ENCODE measurements at regions not wholly inside any gene's neighbourhood (a gene's known extent, or its start where the extent isn't known, plus 50 kb on each side); places are given as distances from the start of the nearest gene placed in this dataset.
A peak's percentile ranks its signal among the peaks of the same experiment; 100 is the strongest.
"Not testable (repeated sequence)": the region's sequence is repeated elsewhere in the genome, so short reads cannot be mapped to it uniquely, and the experiment has no call there.

GRCh38 chrX:112368371-112368770 is 285.8 kb upstream of the TRPC5 start:
- DNase-seq (ENCODE audit: low spot score): no peak

GRCh38 chrX:112367065-112367464 is 284.5 kb upstream of the TRPC5 start:
- no peak for DNase-seq (ENCODE audit: low spot score)

- DNase-seq (ENCODE audit: low spot score): peak; percentile 0
Observed at GRCh38 chrX:112359906-112360305, 277.3 kb upstream of the TRPC5 start.

GRCh38 chrX:112355931-112356330 is 273.4 kb upstream of the TRPC5 start:
- no peak for DNase-seq (ENCODE audit: low spot score)

GRCh38 chrX:112341598-112341997 is 259.0 kb upstream of the TRPC5 start:
- DNase-seq (ENCODE audit: low spot score): no peak

- DNase-seq (ENCODE audit: low spot score): no peak
Observed at GRCh38 chrX:112313201-112313600, 230.6 kb upstream of the TRPC5 start.

- no peak for DNase-seq (ENCODE audit: low spot score)
Observed at GRCh38 chrX:112306027-112306426, 223.5 kb upstream of the TRPC5 start.

GRCh38 chrX:112279940-112280339 is 197.4 kb upstream of the TRPC5 start:
- DNase-seq (ENCODE audit: low spot score): no peak

- no peak for DNase-seq (ENCODE audit: low spot score)
Observed at GRCh38 chrX:112270991-112271390, 188.4 kb upstream of the TRPC5 start.

GRCh38 chrX:112266136-112266535 is 183.6 kb upstream of the TRPC5 start:
- DNase-seq (ENCODE audit: low spot score): no peak

GRCh38 chrX:112259375-112259774 is 176.8 kb upstream of the TRPC5 start:
- DNase-seq (ENCODE audit: low spot score): no peak

- peak; percentile 81 for DNase-seq (ENCODE audit: low spot score)
Observed at GRCh38 chrX:112254896-112255295, 172.3 kb upstream of the TRPC5 start.

- no peak for DNase-seq (ENCODE audit: low spot score)
Observed at GRCh38 chrX:112247714-112248113, 165.1 kb upstream of the TRPC5 start.

- DNase-seq (ENCODE audit: low spot score): no peak
Observed at GRCh38 chrX:112235547-112235946, 153.0 kb upstream of the TRPC5 start.

- DNase-seq (ENCODE audit: low spot score): no peak
Observed at GRCh38 chrX:112233164-112233563, 150.6 kb upstream of the TRPC5 start.

- DNase-seq (ENCODE audit: low spot score): not testable (repeated sequence)
Observed at GRCh38 chrX:112226795-112227194, 144.2 kb upstream of the TRPC5 start.

- no peak for DNase-seq (ENCODE audit: low spot score)
Observed at GRCh38 chrX:112223391-112223790, 140.8 kb upstream of the TRPC5 start.

- DNase-seq (ENCODE audit: low spot score): no peak
Observed at GRCh38 chrX:112218388-112218787, 135.8 kb upstream of the TRPC5 start.

GRCh38 chrX:112211459-112211858 is 128.9 kb upstream of the TRPC5 start:
- DNase-seq (ENCODE audit: low spot score): no peak

- DNase-seq (ENCODE audit: low spot score): peak; percentile 86
Observed at GRCh38 chrX:112197840-112198239, 115.3 kb upstream of the TRPC5 start.

- DNase-seq (ENCODE audit: low spot score): no peak
Observed at GRCh38 chrX:112190646-112191045, 108.1 kb upstream of the TRPC5 start.

- DNase-seq (ENCODE audit: low spot score): not testable (repeated sequence)
Observed at GRCh38 chrX:112181361-112181760, 98.8 kb upstream of the TRPC5 start.

GRCh38 chrX:112164420-112164819 is 81.8 kb upstream of the TRPC5 start:
- DNase-seq (ENCODE audit: low spot score): no peak

GRCh38 chrX:112163906-112164305 is 81.3 kb upstream of the TRPC5 start:
- peak; percentile 61 for DNase-seq (ENCODE audit: low spot score)

- no peak for DNase-seq (ENCODE audit: low spot score)
Observed at GRCh38 chrX:112148397-112148796, 65.8 kb upstream of the TRPC5 start.
